ENCODE measurements at regions not wholly inside any gene's neighbourhood (a gene's known extent, or its start where the extent isn't known, plus 50 kb on each side); places are given as distances from the start of the nearest gene placed in this dataset.

DNA sequence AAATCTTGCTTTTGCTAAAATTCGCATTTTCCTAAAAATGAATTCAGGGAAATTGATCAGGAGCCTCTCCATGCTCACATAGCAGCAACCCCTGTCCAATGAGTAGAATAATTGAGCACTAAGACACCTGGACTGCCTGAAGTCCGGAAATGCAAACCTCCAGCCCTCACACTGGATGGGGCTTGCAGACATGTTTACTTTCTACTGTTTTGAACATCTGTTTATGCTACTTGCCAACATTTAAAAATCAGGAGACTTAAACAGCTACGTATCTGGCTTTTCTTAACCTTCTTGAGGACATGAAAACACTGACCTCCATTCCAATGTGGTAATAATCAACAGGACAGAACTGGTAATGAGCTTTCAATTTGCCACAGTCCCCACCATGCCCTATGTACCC is 184.4 kb downstream of the SHOX2 start:
- TF ChIP-seq, protein P1, sequence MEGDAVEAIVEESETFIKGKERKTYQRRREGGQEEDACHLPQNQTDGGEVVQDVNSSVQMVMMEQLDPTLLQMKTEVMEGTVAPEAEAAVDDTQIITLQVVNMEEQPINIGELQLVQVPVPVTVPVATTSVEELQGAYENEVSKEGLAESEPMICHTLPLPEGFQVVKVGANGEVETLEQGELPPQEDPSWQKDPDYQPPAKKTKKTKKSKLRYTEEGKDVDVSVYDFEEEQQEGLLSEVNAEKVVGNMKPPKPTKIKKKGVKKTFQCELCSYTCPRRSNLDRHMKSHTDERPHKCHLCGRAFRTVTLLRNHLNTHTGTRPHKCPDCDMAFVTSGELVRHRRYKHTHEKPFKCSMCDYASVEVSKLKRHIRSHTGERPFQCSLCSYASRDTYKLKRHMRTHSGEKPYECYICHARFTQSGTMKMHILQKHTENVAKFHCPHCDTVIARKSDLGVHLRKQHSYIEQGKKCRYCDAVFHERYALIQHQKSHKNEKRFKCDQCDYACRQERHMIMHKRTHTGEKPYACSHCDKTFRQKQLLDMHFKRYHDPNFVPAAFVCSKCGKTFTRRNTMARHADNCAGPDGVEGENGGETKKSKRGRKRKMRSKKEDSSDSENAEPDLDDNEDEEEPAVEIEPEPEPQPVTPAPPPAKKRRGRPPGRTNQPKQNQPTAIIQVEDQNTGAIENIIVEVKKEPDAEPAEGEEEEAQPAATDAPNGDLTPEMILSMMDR (conservative IDR thresholded peaks at IDR 0.05; ENCODE audit: low read depth, low read length), result no peak
- H3K4me1 ChIP-seq (ENCODE audit: low read depth, poor library complexity, severe bottlenecking), result no peaks in the 10 kb centered on the region
- H3K27me3 ChIP-seq (ENCODE audit: insufficient read depth, low read depth), result no peaks in the 10 kb centered on the region
- H4K20me1 ChIP-seq (ENCODE audit: insufficient read depth), result no peaks in the 10 kb centered on the region
- no peak overlapping the region for H3K4me2 ChIP-seq
- no peaks in the 10 kb centered on the region for H3K36me3 ChIP-seq (ENCODE audit: insufficient read depth)
- H3K27ac ChIP-seq, result no peak overlapping the region
- no peak overlapping the region for H3K9ac ChIP-seq
- no peak overlapping the region for H3K4me3 ChIP-seq (IDR thresholded peaks at IDR 0.05; ENCODE audit: insufficient read depth, low read depth, low read length)
- H2AFZ ChIP-seq (ENCODE audit: low read depth), result no peak overlapping the region
- no peaks in the 10 kb centered on the region for H3K79me2 ChIP-seq (ENCODE audit: insufficient read depth, low read depth)

DNA sequence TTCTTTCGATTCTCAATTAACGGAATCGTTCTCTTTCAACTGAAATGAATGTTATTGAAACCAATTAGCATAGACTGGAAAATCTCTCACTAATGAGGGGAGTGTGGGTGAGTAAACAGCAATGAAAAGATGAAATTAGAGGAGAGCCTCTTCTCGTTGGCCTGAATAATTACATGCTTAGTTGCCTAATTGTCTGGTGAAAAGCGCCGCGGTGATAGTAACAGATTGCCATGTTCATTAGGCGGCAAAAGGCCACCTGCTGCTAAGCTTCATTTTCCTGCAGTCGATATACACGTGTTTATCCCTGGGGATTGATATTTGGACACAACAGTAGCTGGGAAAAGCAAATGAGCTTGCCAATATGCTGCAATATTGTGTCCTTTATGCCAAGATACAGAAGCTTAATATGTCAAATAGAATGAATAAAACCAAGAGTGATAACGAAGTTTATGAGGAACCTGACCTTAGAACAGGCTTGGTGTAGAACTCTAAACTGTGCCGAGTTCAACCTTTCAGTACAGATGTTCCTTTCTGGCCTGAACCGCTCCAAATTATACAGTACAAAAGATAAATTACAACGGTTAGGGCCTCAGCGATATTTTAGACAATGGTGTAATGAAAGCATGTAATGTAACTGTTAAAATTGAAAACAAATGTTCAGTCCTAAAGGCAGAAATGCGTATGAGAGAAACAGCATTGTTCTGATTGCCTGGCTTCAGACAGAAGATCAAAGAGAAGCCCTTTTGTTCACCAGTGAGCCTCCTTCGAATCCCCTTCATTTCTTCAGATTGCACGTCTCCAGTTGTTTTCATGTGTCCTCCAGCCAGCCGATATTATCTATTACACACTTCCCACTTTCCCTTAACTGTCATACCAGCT is 185.2 kb downstream of the SHOX2 start:
- Histone ChIP-seq H3K27me3 (ENCODE audit: insufficient read depth, low read depth) (no peaks in the 10 kb centered on the region), H3K4me2 (no peak overlapping the region)

DNA sequence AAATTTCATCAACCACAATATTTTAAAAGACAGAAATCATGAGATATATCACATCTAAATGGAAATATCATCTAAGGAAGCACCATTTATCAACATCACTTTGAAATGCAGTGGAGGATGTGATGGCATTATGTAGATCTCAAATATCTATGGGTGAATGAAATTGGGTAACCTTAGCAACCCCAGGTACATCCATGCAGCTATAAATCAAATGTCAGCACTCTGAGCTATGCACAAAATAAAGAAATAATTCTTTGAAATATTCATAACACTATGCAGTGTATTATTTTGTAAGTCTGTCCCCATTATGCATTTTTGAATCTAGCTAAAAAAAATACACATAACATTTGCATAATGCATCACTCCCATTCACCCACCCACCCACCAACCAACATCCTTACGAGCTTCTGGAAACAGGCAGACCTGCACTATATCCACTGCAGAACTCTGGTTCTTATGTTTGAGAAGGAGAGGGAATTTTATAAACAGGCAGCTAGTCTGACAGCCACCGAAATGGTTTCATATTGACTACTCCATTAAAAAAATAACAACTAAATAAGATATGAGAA is 186.8 kb downstream of the SHOX2 start:
- H3K79me2 ChIP-seq (ENCODE audit: insufficient read depth, low read depth), result no peaks in the 10 kb centered on the region
- H2AFZ ChIP-seq (ENCODE audit: low read depth), result no peak overlapping the region
- no peaks in the 10 kb centered on the region for H4K20me1 ChIP-seq (ENCODE audit: insufficient read depth)
- H3K4me3 ChIP-seq (IDR thresholded peaks at IDR 0.05; ENCODE audit: insufficient read depth, low read depth, low read length), result no peak overlapping the region
- TF ChIP-seq, protein P1 (conservative IDR thresholded peaks at IDR 0.05; ENCODE audit: low read depth, low read length), result no peak
- H3K9ac ChIP-seq, result no peak overlapping the region
- H3K4me1 ChIP-seq (ENCODE audit: low read depth, poor library complexity, severe bottlenecking), result no peaks in the 10 kb centered on the region
- no peaks in the 10 kb centered on the region for H3K27me3 ChIP-seq (ENCODE audit: insufficient read depth, low read depth)
- no peak overlapping the region for H3K27ac ChIP-seq
- H3K4me2 ChIP-seq, result no peak overlapping the region
- no peaks in the 10 kb centered on the region for H3K36me3 ChIP-seq (ENCODE audit: insufficient read depth)

More for the DNA sequence above, 185.2 kb downstream of the SHOX2 start:
- Histone ChIP-seq H3K27ac (no peak overlapping the region), H2AFZ (ENCODE audit: low read depth) (no peak overlapping the region), H3K4me1 (ENCODE audit: low read depth, poor library complexity, severe bottlenecking) (no peaks in the 10 kb centered on the region), H3K9ac (no peak overlapping the region), H4K20me1 (ENCODE audit: insufficient read depth) (no peaks in the 10 kb centered on the region), H3K4me3 (IDR thresholded peaks at IDR 0.05; ENCODE audit: insufficient read depth, low read depth, low read length) (no peak overlapping the region), H3K79me2 (ENCODE audit: insufficient read depth, low read depth) (no peaks in the 10 kb centered on the region), H3K36me3 (ENCODE audit: insufficient read depth) (no peaks in the 10 kb centered on the region)
- TF ChIP-seq, protein P1 (conservative IDR thresholded peaks at IDR 0.05; ENCODE audit: low read depth, low read length), result no peak

DNA sequence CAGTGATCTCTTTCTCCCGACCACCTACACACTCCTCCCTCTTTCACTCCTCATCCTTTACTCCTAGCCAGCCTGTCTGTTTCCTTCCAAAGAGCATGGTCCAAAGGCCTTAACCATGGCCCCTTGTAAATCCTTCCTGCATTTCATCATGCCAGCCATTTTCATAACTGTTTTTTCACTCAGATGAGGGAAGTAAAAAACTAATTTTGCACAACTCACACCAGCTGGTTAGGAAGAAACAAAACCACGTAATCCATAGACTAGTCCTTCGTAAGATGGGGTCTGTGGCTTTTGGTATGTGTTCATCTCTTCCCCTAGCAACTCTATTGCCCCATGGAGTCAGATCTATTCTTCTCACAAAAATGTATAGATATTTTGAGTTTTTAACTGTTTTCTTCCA is 187.8 kb downstream of the SHOX2 start:
- Histone ChIP-seq H2AFZ (ENCODE audit: low read depth) (no peak overlapping the region), H3K36me3 (ENCODE audit: insufficient read depth) (no peaks in the 10 kb centered on the region), H3K4me3 (IDR thresholded peaks at IDR 0.05; ENCODE audit: insufficient read depth, low read depth, low read length) (no peak overlapping the region), H3K9ac (no peak overlapping the region), H3K4me2 (no peak overlapping the region), H3K27ac (no peak overlapping the region), H4K20me1 (ENCODE audit: insufficient read depth) (no peaks in the 10 kb centered on the region), H3K4me1 (ENCODE audit: low read depth, poor library complexity, severe bottlenecking) (no peaks in the 10 kb centered on the region), H3K27me3 (ENCODE audit: insufficient read depth, low read depth) (no peaks in the 10 kb centered on the region), H3K79me2 (ENCODE audit: insufficient read depth, low read depth) (no peaks in the 10 kb centered on the region)
- TF ChIP-seq, protein P1 (conservative IDR thresholded peaks at IDR 0.05; ENCODE audit: low read depth, low read length), result no peak

All from KMS-11 (cell line).